ENCODE measurements at regions not wholly inside any gene's neighbourhood (a gene's known extent, or its start where the extent isn't known, plus 50 kb on each side); places are given as distances from the start of the nearest gene placed in this dataset.

DNA sequence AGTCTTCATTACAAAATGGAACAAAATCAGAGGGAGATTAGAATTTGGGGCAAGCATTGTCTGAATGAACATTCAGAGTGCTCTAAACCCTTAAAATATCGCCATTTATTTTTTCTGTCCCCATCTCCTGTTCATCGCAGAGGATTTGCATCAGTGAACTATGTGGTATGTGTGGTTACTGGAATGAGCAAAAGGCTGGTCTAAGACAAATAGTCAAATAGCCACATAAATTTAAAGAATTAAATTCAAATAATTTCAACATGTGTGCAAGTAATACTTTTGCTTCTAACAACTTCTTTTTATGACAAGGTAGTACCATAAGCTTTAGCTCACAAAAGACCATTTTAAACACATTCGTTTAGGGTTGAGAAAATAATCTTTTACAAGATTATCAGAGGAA, 82.6 kb upstream of the ST8SIA3 start:
- DNase-seq = no peak
- Mint-ChIP-seq H3K9me3 (no peaks in the 10 kb centered on the region), H3K27me3 (peaks cover 4% of the 10 kb centered on the region), H3K4me1 (no peaks in the 10 kb centered on the region), H3K27ac (no peak overlapping the region), H3K36me3 (no peaks in the 10 kb centered on the region), H3K4me3 (no peak overlapping the region)
- CTCF ChIA-PET = no interaction called here

DNA sequence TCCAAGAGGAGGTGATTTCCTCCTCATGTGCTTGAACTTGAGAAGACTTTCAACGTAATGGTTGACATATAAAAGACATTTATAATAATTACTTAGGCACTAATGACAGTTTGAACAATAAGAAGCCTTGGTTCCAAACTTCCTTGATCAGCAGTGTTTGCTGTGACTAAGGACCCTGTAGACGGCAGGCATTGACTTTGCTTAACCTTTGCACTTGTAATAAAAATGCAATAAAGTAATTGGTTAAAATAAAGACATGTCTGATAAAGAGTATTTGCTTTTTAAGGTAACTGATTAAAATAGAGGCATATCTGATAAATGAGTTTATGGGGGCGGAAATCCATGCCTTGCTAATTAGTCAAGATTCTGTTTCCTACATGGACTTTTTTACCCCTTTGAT, 82.2 kb upstream of the ST8SIA3 start:
- no peak overlapping the region for H3K4me3 Mint-ChIP-seq
- no peak for DNase-seq
- H3K27ac Mint-ChIP-seq = no peak overlapping the region
- H3K36me3 Mint-ChIP-seq = no peaks in the 10 kb centered on the region
- H3K27me3 Mint-ChIP-seq = peaks cover 4% of the 10 kb centered on the region
- H3K4me1 Mint-ChIP-seq = no peaks in the 10 kb centered on the region
- CTCF ChIA-PET = no interaction called here
- H3K9me3 Mint-ChIP-seq = no peaks in the 10 kb centered on the region

DNA sequence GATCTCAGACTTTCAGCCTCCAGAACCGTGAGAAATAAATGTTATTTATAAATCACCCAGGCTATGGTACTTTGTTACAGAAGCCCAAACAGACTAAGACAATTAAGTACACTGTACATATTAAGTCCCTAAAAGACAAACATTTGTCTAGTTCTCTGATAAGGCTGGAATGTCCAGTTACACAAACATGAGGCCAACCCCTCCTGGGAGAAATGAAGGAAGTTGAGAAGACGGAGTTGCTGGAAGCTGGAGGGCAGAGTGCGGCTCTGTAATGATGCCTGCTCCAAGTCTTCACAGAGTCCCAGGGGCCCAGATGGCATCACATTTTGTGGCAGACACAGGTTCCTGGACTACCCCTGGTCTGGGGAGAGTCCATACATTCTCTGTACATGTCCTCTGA, 79.2 kb upstream of the ST8SIA3 start:
- H3K36me3 Mint-ChIP-seq = no peaks in the 10 kb centered on the region
- CTCF ChIA-PET = no interaction called here

DNA sequence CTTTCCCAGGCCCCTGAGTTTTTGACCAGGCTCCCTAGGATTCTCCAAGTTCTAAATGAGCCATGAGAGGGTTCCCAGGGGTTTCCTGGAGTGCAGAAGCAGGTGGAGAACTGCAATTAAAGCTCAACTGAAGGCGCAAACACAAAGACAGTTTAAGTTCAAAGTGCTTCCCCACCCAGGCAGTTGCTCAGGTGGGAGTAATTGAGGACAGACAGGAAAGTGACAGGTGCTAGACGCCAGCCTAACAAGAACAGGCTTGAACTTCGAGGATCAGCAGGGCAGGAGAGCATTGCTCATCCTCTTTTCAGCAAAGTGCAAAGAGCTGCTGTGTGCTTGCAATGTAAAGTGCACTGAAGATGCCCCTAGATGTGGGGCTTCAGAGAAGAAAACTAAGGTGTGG, 77.2 kb upstream of the ST8SIA3 start:
- no peaks in the 10 kb centered on the region for H3K36me3 Mint-ChIP-seq
- peaks cover 4% of the 10 kb centered on the region for H3K27me3 Mint-ChIP-seq
- DNase-seq = no peak
- no peak overlapping the region for H3K4me3 Mint-ChIP-seq
- no peaks in the 10 kb centered on the region for H3K4me1 Mint-ChIP-seq
- H3K27ac Mint-ChIP-seq = no peak overlapping the region
- CTCF ChIA-PET = no interaction called here
- H3K9me3 Mint-ChIP-seq = no peaks in the 10 kb centered on the region

More for the DNA sequence above, 79.2 kb upstream of the ST8SIA3 start:
- Mint-ChIP-seq H3K4me3 (no peak overlapping the region), H3K9me3 (no peaks in the 10 kb centered on the region), H3K27me3 (peaks cover 4% of the 10 kb centered on the region), H3K27ac (no peak overlapping the region), H3K4me1 (no peaks in the 10 kb centered on the region)
- DNase-seq = no peak

DNA sequence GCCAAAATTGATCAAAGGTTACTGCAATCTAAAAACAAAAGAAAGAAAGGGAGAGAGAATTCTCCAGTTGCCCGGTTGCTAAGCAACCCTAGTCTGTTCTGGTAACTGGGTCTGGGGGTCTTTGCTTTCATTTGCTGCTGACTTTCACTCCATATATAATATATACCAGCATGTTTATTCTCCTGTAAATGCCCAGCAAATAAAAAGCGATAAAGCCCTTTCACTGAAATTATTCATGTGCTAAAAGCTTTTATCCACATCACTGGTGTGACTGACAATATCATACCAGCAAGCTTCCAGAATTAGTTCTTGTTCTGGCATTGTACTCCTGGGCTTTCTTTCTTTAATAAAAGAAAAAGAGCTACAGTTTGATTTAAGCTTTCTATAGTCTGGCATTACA, 75.5 kb upstream of the ST8SIA3 start:
- H3K36me3 Mint-ChIP-seq = no peaks in the 10 kb centered on the region
- H3K4me1 Mint-ChIP-seq = no peaks in the 10 kb centered on the region
- peaks cover 4% of the 10 kb centered on the region for H3K27me3 Mint-ChIP-seq
- no peak overlapping the region for H3K4me3 Mint-ChIP-seq
- no peak overlapping the region for H3K27ac Mint-ChIP-seq
- CTCF ChIA-PET = no interaction called here
- no peaks in the 10 kb centered on the region for H3K9me3 Mint-ChIP-seq
- no peak for DNase-seq

DNA sequence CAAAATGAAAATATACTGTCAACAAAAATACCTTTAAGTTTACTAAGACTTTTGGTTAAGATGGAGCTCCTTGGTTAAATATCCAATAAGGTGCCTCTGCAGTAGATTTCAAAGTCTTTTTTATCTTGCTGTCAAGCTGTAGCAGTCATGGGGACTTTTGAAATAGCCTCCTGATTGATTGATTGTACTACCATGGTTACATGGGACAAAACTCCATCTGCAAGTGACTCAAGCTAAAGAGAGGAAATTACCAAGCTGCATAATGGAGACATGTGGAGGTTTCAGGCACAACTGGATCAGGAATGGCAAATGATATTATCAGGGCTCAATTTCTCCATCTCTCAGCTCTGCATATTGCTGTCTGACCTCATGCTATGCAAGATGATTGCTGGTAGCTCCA, 73.4 kb upstream of the ST8SIA3 start:
- DNase-seq = no peak
- CTCF ChIA-PET = interaction anchor here (0.6 kb wide), 1 partner anchor 1016 kb away, joined by 3 read pairs; no protein-coding TSS in a partner anchor
- no peaks in the 10 kb centered on the region for H3K36me3 Mint-ChIP-seq
- H3K4me1 Mint-ChIP-seq = no peaks in the 10 kb centered on the region
- H3K9me3 Mint-ChIP-seq = no peaks in the 10 kb centered on the region
- H3K27me3 Mint-ChIP-seq = peaks cover under 1% of the 10 kb centered on the region
- H3K27ac Mint-ChIP-seq = no peak overlapping the region
- no peak overlapping the region for H3K4me3 Mint-ChIP-seq

DNA sequence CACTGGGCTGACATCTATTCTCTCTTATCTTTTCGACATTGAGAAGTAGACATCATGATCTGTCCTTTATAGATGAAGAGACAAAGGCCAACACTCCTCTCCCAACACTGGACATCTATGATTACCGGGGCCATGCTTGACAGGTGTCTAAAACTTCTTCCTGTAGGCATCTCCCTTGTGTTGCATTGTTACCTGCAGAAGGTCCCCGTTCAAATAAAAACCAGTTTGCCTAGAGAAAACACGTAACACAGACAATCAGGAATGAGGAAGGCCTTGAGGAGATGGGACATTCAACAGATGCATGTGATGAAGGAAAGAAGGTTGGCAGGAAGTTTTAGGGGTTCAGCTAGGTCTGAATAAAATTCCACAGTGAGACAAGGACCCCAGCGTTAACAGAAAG, 70.8 kb upstream of the ST8SIA3 start:
- no peaks in the 10 kb centered on the region for H3K27me3 Mint-ChIP-seq
- no peak overlapping the region for H3K4me3 Mint-ChIP-seq
- CTCF ChIA-PET = no interaction called here
- no peak overlapping the region for H3K27ac Mint-ChIP-seq
- no peaks in the 10 kb centered on the region for H3K36me3 Mint-ChIP-seq
- no peaks in the 10 kb centered on the region for H3K4me1 Mint-ChIP-seq
- no peak for DNase-seq
- H3K9me3 Mint-ChIP-seq = no peaks in the 10 kb centered on the region

DNA sequence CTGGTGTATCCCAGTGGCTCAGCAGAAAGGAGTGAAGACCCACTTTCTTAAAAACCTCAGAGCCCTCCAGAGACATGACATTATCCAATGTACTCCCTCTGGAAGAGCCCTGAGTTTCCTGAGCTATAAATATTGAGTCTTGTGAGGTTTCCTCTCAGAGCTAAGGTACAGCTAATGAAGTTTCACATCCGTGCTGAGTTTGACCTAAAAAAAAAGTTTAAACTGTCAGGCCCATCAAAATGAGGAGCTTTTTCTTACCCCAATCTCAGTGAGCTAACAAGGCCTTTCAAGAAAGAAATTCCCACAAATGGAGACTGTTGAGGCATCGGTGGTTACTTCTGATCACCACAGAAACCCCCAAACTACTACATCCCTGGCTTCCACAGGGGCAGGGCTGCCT, 65.4 kb upstream of the ST8SIA3 start:
- Mint-ChIP-seq H3K36me3 (no peaks in the 10 kb centered on the region), H3K27ac (no peak overlapping the region), H3K4me3 (no peak overlapping the region), H3K27me3 (no peaks in the 10 kb centered on the region), H3K9me3 (peaks cover 8% of the 10 kb centered on the region), H3K4me1 (no peaks in the 10 kb centered on the region)
- CTCF ChIA-PET = no interaction called here
- no peak for DNase-seq

DNA sequence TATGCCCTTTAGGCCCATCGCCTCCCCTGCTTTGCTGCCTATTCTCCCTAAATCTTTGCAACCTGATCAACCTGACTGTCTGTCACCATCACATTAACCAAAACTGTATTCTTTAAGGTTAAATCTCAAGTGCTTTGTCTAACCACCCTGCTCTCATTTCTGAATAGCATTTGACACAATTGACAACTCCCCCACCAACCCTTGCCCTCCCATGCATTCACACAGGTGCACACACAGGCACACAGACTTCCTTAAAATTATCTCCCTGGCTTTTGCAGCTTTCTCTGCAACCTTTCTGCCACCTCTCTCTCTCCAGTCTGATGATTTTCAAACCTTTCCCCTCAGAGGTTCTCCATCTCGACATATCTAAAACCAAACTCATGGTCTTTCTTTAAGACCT, 64.6 kb upstream of the ST8SIA3 start:
- no peaks in the 10 kb centered on the region for H3K36me3 Mint-ChIP-seq

DNA sequence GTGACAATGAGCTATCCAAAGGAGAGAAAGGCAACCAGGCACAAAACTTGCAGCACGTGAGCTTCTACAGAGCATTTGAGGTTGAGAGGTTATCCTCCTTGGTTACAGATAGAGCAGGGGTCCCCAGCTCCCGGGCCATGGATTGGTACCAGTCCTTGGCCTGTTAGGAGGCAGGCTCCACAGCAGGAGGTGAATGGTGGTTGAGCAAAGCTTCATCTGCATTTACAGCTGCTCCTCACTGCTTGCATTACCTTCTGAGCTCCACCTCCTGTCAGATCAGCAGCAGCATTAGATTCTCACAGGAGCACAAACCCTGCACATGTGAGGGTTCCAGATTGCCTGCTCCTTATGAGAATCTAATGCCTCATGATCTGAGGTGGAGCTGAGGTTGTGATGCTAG, 57.8 kb upstream of the ST8SIA3 start:
- Mint-ChIP-seq H3K36me3 (no peaks in the 10 kb centered on the region), H3K4me1 (no peaks in the 10 kb centered on the region), H3K9me3 (peaks cover under 1% of the 10 kb centered on the region), H3K27ac (no peak overlapping the region), H3K4me3 (no peak overlapping the region), H3K27me3 (no peaks in the 10 kb centered on the region)
- CTCF ChIA-PET = no interaction called here
- no peak for DNase-seq

More for the DNA sequence above, 64.6 kb upstream of the ST8SIA3 start:
- no peak for DNase-seq
- no peak overlapping the region for H3K27ac Mint-ChIP-seq
- no peaks in the 10 kb centered on the region for H3K27me3 Mint-ChIP-seq
- H3K4me3 Mint-ChIP-seq = no peak overlapping the region
- H3K4me1 Mint-ChIP-seq = no peaks in the 10 kb centered on the region
- CTCF ChIA-PET = no interaction called here
- H3K9me3 Mint-ChIP-seq = peaks cover 8% of the 10 kb centered on the region

DNA sequence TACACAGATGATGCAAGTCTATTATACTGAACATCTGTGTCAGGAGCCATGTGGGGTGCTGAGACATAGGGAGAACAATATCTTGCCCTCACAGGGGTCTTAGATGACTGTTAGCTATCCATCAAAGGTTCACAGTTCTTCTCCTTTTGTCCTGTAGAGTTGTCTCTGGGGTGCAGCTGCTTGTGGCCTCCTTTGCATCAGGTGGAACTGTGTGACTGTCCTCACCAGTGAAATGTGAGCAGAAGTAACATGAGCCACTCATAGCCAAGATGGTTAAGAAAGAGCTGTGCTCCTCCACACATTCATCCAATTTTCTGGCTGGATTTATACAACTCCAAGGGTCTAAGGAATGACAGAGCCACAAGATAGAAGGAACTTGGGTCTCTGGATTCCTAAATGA, 56.0 kb upstream of the ST8SIA3 start:
- Mint-ChIP-seq H3K4me3 (no peak overlapping the region), H3K4me1 (no peaks in the 10 kb centered on the region), H3K9me3 (no peaks in the 10 kb centered on the region), H3K27me3 (no peaks in the 10 kb centered on the region), H3K36me3 (no peaks in the 10 kb centered on the region), H3K27ac (no peak overlapping the region)
- CTCF ChIA-PET = no interaction called here
- DNase-seq = no peak

DNA sequence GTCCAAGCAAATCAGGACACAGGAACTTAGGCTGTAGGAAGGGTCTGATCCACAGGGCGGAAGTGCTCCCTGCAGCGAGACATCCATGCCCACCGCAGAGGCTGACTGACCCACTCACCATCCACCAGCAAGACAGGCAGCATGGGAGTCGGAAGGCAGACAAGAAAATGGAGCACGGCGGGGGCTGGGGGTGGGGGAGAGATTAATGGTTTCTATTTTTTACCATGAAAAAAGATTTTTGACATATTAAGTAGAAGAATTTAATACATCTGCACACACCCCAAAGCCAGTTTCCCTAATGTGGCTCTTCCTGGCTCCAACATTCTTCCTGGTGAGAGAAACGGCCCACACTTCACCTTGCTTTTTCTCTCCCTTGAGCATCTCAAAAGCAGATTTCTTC, 55.1 kb upstream of the ST8SIA3 start:
- no peaks in the 10 kb centered on the region for H3K27me3 Mint-ChIP-seq
- no peaks in the 10 kb centered on the region for H3K4me1 Mint-ChIP-seq
- H3K36me3 Mint-ChIP-seq = no peaks in the 10 kb centered on the region
- H3K27ac Mint-ChIP-seq = no peak overlapping the region
- no peak overlapping the region for H3K4me3 Mint-ChIP-seq
- no peak for DNase-seq
- CTCF ChIA-PET = no interaction called here
- no peaks in the 10 kb centered on the region for H3K9me3 Mint-ChIP-seq

DNA sequence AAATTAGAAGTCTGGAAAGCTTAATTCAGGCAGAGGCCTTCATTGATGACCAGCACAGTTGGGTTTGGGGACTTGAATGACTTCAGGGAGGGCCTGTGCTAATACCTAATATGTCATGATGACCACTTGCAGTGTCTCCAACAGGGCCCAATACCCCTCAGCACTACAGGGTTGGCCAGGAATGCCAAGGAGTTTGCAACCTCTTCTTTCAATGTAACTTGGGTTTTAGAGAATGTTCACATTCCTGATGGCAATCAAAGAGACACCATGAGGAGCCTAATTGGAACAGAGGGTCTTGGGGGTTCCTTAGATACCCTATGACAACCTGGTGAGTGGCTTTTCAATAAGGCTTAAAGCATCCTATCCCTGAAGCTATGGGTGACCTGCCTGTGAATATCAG, 52.4 kb upstream of the ST8SIA3 start:
- no peak overlapping the region for H3K4me3 Mint-ChIP-seq
- no peaks in the 10 kb centered on the region for H3K9me3 Mint-ChIP-seq
- H3K27ac Mint-ChIP-seq = no peak overlapping the region
- H3K27me3 Mint-ChIP-seq = no peaks in the 10 kb centered on the region
- CTCF ChIA-PET = no interaction called here
- no peak for DNase-seq
- H3K4me1 Mint-ChIP-seq = no peaks in the 10 kb centered on the region
- H3K36me3 Mint-ChIP-seq = no peaks in the 10 kb centered on the region

DNA sequence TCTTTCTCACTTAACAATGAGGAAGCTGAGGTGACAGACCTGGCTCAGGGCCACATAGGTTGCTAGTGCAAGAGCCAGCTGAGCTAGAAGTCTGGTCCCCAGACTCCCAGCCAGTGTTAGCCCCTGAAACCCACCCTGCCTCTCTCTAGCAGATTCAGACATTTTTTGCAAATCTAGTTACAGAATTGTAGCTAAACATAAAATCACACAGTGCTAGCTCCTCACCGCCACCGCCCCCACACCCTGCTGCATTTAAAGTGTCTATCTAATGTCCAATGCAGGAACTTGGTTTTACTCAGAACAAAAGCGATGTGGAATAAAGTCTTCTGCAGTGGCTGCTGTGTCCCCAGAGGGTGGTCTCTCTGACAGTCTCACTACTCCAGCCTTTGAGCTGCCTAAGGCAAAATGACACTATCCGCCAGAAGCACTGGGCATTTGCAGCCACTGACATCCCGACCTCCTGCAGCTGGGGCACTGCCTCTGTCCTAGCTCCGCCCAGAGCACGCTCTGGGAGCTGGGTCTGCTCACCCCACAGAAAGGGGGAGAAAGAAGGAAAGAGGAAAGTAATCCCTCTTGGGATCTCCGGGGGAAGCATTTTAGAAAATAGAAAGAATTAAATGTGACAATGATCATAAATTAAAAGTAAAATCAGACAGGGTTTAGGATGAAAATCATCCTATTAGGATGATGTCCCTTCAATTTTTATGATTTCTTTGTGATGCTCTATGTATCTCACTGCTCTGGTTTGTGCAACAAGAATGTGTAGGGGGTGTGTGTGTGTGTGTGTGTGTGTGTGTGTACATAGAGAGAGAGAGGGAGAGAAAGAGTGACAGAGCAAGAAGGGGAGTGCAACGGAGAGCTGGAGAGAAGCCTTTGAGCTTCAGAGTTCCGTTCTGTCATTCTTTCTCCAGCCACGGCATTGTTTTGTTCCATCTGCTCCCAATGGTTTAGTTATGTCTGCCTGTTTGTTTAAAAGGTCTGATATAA, 50.5 kb upstream of the ST8SIA3 start:
- Mint-ChIP-seq H3K36me3 (no peaks in the 10 kb centered on the region), H3K4me3 (no peak overlapping the region), H3K27me3 (no peaks in the 10 kb centered on the region), H3K4me1 (no peaks in the 10 kb centered on the region), H3K9me3 (no peaks in the 10 kb centered on the region), H3K27ac (no peak overlapping the region)
- no peak for DNase-seq
- CTCF ChIA-PET = no interaction called here
